DOHH2 (cell line): ENCODE measurements at regions not wholly inside any gene's neighbourhood (a gene's known extent, or its start where the extent isn't known, plus 50 kb on each side); places are given as distances from the start of the nearest gene placed in this dataset.

ENCODE experiments used
- CTCF ChIP-seq: fragments of 200-600 bp; sonication (generic); IDR thresholded peaks from one replicate; pipeline ENCODE4 v1.5.1; 2014; ENCODE audit warnings: antibody characterized with exemption, mild to moderate bottlenecking, low read depth, low read length; ENCODE audit not compliant: poor library complexity, severe bottlenecking
- EZH2phosphoT487 ChIP-seq: fragments of 200-600 bp; sonication (generic); IDR thresholded peaks from 2 replicates; pipeline ENCODE4 v1.6.1; 2017; ENCODE audit warnings: borderline replicate concordance, mild to moderate bottlenecking, antibody characterized with exemption, low read length, moderate library complexity, mixed read lengths

- TF ChIP-seq CTCF = no peak
- no peak for TF ChIP-seq EZH2phosphoT487
Measured at GRCh38 chr5:122599000-122599399, 175.9 kb upstream of the SNX2 start.
